ENCODE measurements at regions not wholly inside any gene's neighbourhood (a gene's known extent, or its start where the extent isn't known, plus 50 kb on each side); places are given as distances from the start of the nearest gene placed in this dataset.

GRCh38 chr5:2179861-2180260, 297.1 kb upstream of the IRX4 start:
- POLR2A ChIA-PET (ENCODE audit: unreplicated experiment) = no interaction called here
- Histone ChIP-seq H3K36me3 (ENCODE audit: low read depth, low read length) (no peaks in the 10 kb centered on the region), H3K27me3 (ENCODE audit: low read length) (peaks cover 15% of the 10 kb centered on the region), H4K20me1 (ENCODE audit: low read length) (no peaks in the 10 kb centered on the region), H3K9ac (ENCODE audit: low read length) (no peak overlapping the region), H3K79me2 (ENCODE audit: low read length) (no peaks in the 10 kb centered on the region), H3K4me3 (ENCODE audit: low read length) (no peak overlapping the region), H3F3A (ENCODE audit: low read length, unreplicated experiment) (no peaks in the 10 kb centered on the region), H3K4me2 (ENCODE audit: low read length) (no peak overlapping the region), H3K4me1 (ENCODE audit: insufficient read depth, low read length) (no peaks in the 10 kb centered on the region), H3K9me2 (replicated peaks; ENCODE audit: low read length) (no peaks in the 10 kb centered on the region), H3K27ac (ENCODE audit: low read length) (no peak overlapping the region), H2AFZ (ENCODE audit: low read length) (no peak overlapping the region), H3K9me3 (ENCODE audit: low read length) (no peaks in the 10 kb centered on the region)
- intact Hi-C loops (cut with micrococcal nuclease) = no loop called here
- CTCF ChIA-PET = no interaction called here
- ATAC-seq = no peak
- DNase-seq = no peak
- no TSS peak for BruUV-seq (replicated peaks)
- TF ChIP-seq EZH2phosphoT487 (IDR thresholded peaks at IDR 0.05; ENCODE audit: borderline replicate concordance, low read length) (no peak), EZH2 (IDR thresholded peaks at IDR 0.05; ENCODE audit: low read length, unreplicated experiment) (no peak)
- TF ChIP-seq, protein P1, sequence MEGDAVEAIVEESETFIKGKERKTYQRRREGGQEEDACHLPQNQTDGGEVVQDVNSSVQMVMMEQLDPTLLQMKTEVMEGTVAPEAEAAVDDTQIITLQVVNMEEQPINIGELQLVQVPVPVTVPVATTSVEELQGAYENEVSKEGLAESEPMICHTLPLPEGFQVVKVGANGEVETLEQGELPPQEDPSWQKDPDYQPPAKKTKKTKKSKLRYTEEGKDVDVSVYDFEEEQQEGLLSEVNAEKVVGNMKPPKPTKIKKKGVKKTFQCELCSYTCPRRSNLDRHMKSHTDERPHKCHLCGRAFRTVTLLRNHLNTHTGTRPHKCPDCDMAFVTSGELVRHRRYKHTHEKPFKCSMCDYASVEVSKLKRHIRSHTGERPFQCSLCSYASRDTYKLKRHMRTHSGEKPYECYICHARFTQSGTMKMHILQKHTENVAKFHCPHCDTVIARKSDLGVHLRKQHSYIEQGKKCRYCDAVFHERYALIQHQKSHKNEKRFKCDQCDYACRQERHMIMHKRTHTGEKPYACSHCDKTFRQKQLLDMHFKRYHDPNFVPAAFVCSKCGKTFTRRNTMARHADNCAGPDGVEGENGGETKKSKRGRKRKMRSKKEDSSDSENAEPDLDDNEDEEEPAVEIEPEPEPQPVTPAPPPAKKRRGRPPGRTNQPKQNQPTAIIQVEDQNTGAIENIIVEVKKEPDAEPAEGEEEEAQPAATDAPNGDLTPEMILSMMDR (conservative IDR thresholded peaks at IDR 0.05; ENCODE audit: low read depth, low read length) = no peak

DNA sequence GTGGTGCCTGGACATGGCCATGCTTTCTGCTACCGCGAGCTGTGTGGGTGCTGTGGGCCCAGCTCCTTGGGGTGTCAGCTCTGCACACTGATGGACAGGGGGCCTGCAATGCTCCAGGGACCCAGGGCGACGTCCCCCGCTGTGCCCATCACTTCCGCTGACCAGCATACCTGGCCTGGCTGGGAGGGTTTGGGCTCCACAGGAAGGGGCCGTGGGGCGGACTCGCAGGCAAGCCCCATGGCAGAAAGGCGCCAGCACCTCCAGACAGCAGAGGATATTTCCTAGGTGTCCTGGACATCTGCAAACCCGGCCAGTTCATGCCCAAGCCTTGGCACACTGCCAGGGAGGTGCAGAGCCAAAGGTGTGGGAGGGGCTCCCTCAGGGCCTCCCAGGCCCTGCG, 295.8 kb upstream of the IRX4 start:
- no peak overlapping the region for H3K9ac ChIP-seq (ENCODE audit: low read length)
- BruUV-seq (replicated peaks) = no TSS peak
- TF ChIP-seq, protein P1 (conservative IDR thresholded peaks at IDR 0.05; ENCODE audit: low read depth, low read length) = no peak
- TF ChIP-seq EZH2 (IDR thresholded peaks at IDR 0.05; ENCODE audit: low read length, unreplicated experiment) (no peak), EZH2phosphoT487 (IDR thresholded peaks at IDR 0.05; ENCODE audit: borderline replicate concordance, low read length) (no peak)
- no peaks in the 10 kb centered on the region for H4K20me1 ChIP-seq (ENCODE audit: low read length)
- no peaks in the 10 kb centered on the region for H3K9me2 ChIP-seq (replicated peaks; ENCODE audit: low read length)
- no peaks in the 10 kb centered on the region for H3K4me1 ChIP-seq (ENCODE audit: insufficient read depth, low read length)
- no peaks in the 10 kb centered on the region for H3K79me2 ChIP-seq (ENCODE audit: low read length)
- H3K9me3 ChIP-seq (ENCODE audit: low read length) = no peaks in the 10 kb centered on the region
- H3F3A ChIP-seq (ENCODE audit: low read length, unreplicated experiment) = no peaks in the 10 kb centered on the region
- intact Hi-C loops (cut with micrococcal nuclease) = no loop called here
- no peak overlapping the region for H3K4me3 ChIP-seq (ENCODE audit: low read length)
- peaks cover 28% of the 10 kb centered on the region for H3K27me3 ChIP-seq (ENCODE audit: low read length)
- DNase-seq = no peak
- CTCF ChIA-PET = no interaction called here
- POLR2A ChIA-PET (ENCODE audit: unreplicated experiment) = no interaction called here
- ATAC-seq = no peak
- H3K27ac ChIP-seq (ENCODE audit: low read length) = no peak overlapping the region
- no peak overlapping the region for H2AFZ ChIP-seq (ENCODE audit: low read length)
- no peak overlapping the region for H3K4me2 ChIP-seq (ENCODE audit: low read length)
- H3K36me3 ChIP-seq (ENCODE audit: low read depth, low read length) = no peaks in the 10 kb centered on the region

DNA sequence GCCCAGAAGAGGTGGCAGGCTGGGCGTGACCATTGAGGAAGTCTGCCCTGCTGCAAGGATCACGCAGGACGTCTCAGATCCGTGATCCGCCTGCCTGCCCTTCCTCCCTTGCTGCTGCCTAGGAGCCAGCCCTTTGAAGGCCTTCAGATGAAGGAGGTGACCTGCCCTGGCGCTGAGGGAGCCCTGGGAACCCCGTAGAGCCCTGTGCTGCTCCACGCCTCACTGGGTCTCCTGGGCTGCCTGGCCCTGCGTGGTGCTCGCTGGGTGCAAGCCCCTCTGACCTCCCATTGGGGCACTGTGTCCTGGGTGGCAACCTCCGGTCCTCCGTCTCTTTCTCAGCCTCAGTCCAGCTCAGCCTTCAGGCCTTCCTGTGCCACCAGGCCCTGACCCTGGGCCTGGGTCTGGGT, 295.3 kb upstream of the IRX4 start:
- Histone ChIP-seq H3K4me2 (ENCODE audit: low read length) (no peak overlapping the region), H3K4me1 (ENCODE audit: insufficient read depth, low read length) (no peaks in the 10 kb centered on the region), H3K79me2 (ENCODE audit: low read length) (no peaks in the 10 kb centered on the region), H3K36me3 (ENCODE audit: low read depth, low read length) (no peaks in the 10 kb centered on the region), H3K27ac (ENCODE audit: low read length) (no peak overlapping the region), H3F3A (ENCODE audit: low read length, unreplicated experiment) (no peaks in the 10 kb centered on the region), H3K9ac (ENCODE audit: low read length) (no peak overlapping the region), H3K9me3 (ENCODE audit: low read length) (no peaks in the 10 kb centered on the region), H2AFZ (ENCODE audit: low read length) (no peak overlapping the region), H3K9me2 (replicated peaks; ENCODE audit: low read length) (no peaks in the 10 kb centered on the region), H4K20me1 (ENCODE audit: low read length) (no peaks in the 10 kb centered on the region), H3K27me3 (ENCODE audit: low read length) (peaks cover 28% of the 10 kb centered on the region), H3K4me3 (ENCODE audit: low read length) (no peak overlapping the region)
- TF ChIP-seq EZH2 (IDR thresholded peaks at IDR 0.05; ENCODE audit: low read length, unreplicated experiment) = no peak
- no peak for TF ChIP-seq EZH2phosphoT487 (IDR thresholded peaks at IDR 0.05; ENCODE audit: borderline replicate concordance, low read length)
- TF ChIP-seq, protein P1 (conservative IDR thresholded peaks at IDR 0.05; ENCODE audit: low read depth, low read length) = no peak
- ChIA-PET POLR2A (ENCODE audit: unreplicated experiment) (no interaction called here), CTCF (no interaction called here)
- ATAC-seq (no peak), DNase-seq (no peak)
- no TSS peak for BruUV-seq (replicated peaks)
- intact Hi-C loops (cut with micrococcal nuclease) = no loop called here
